HG02678 (cell line): ENCODE measurements at regions not wholly inside any gene's neighbourhood (a gene's known extent, or its start where the extent isn't known, plus 50 kb on each side); places are given as distances from the start of the nearest gene placed in this dataset.

Experiments used
- ATAC-seq: cut with Tn5 transposase; IDR thresholded peaks from one replicate; pipeline ENCODE4 v1.9.1; 2021; ENCODE audit warnings: mild to moderate bottlenecking, moderate library complexity; ENCODE audit not compliant: unreplicated experiment

DNA sequence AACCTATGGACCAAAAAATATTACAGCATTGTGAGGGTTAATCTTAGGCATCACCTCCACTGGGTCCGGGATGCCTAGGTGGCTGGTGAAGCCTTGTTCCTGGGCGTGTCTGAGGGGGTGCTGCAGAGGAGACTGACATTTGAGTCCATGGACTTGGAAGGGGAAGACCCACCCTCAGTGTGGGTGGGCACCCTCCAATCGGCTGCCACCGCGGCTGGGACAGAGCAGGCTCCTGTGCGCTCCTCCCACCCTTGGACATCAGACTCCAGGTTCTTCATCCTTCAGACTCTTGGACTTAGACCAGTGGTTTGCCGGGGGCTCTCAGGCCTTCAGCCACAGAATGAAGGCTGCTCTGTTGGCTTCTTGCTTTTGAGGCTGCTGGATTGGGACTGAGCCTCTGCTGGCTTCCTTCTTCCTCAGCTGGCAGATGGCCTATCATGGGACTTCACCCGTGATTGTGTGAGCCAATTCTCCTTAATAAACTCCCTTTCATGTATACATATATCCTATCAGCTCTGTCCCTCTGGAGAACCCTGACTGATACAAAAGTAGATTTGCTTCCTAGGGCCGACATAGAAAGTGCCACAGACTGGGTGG lies 113.1 kb downstream of the TTLL2 start:
- no peak for ATAC-seq

DNA sequence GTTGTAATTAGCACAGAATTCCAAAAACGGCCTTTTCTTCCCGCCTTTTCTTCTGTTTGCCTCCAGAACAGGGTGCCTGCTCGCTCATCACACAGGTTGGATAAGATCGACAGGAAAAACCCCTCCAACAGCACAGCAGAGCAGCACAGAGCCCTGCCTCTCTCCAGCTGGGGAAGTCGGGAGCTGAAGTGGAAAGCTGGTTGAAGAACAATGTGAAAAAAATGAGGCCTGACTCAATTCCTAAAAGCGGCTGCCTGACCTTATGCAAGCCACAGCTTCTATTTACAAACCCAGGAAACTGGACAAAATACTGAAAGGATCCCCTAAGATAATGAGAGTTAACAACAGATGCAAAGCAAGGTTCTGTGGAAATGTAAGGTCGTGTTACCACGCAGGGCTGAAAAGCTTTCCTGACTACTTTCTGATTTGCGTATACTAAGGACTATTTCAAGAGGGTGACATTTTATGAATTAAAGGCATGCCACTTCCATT lies 116.9 kb downstream of the TTLL2 start:
- no peak for ATAC-seq

DNA sequence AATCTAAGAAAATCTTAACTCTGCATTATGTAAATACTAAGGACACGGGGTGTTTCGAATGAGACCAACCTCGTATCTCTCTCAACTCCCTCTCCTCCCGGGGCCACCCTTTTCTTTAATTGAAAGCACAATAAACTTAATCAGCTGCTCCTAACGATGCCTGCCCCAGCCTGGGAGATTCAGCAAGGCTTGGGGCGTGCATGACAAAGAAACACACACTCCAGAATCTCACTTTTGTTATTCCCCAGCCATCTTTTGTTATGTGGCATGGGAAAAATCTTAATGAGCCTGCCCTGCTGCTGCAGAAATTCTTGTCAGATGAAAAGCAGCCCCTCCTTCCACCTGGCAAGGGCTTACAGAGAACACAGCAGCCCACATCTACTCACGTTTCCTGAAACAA lies 117.4 kb downstream of the TTLL2 start:
- no peak for ATAC-seq

DNA sequence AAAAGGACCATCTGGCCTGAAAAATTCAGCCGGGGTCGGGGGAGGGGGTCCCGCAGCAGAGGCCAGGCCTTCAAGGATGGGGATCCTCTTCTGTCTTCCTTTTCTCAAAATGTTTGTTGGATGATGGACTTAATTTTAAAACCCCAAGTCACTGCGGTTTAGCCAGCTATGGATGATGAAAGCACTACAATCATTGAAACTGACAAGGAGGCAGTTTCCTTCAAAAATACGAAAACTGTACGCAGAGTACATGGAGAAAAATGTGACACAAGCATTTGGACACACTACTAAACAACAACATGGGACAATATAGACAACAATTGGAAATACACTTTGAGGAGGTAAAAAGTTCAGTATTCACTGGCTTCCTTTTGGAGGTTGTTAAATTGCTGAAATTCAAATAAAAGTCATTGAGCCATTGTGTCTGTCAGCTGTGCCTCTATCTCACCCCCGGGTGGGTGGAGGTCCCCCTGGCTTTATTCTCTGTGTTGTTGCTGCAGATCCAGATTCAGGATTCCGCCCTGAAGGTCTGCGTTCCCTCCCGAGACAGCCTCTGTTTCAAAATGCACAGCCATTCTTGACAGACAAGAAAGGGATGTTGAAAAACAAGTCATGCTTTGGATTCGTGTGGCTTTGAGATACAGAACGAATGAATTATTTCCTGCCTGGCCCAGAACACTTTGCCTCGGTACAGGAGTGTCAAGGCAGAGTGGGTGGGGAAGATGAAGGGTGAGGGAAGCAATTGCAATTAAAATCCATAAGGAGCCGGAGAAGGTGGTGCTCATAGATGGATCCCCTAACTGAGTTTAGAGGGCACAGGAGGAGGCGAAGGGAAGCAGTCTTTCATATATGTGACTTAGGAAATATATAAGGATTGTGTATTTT lies 118.2 kb downstream of the TTLL2 start:
- no peak for ATAC-seq

GRCh38 chr6:167444602-167445346 lies 119.9 kb downstream of the TTLL2 start:
- ATAC-seq, result no peak

- ATAC-seq, result no peak
These were observed 120.7 kb downstream of the TTLL2 start for GRCh38 chr6:167445568-167445967.

DNA sequence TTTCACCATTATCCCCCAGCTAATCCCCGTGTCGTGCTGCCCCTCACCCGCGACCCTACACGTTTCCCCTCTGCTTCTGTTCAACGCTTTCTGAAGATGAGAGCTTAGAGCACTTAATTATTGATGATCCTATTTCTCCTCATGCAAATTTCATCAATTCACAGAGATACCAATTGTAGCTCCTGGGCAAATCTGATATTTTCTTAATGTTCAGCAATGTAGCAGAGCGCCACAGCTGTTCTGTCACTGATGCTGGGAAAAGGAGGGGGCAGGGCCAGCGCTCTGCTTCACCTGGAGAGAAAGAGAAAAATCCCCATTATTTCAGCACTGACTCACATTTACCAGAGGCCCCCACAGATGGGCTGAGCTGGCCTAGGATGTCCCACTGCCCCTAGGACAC lies 121.2 kb downstream of the TTLL2 start:
- ATAC-seq, result no peak

DNA sequence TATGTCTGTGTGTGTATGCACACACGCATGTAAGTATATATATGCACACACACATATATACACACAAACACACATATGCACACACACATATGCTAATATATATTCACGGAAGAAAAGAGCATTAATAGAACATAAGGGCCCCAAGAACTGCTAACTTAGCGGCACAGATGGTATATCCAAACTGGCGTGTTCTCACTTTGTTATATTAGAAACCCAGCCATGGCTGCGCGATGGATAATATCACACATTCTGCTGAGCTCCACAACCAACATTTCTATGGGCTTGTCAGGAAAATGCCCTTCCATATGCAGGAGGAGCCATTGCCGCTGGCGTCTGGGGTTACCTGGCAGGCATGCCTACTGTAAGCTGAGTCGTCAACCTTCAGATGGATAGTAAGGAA lies 122.1 kb downstream of the TTLL2 start:
- no peak for ATAC-seq

DNA sequence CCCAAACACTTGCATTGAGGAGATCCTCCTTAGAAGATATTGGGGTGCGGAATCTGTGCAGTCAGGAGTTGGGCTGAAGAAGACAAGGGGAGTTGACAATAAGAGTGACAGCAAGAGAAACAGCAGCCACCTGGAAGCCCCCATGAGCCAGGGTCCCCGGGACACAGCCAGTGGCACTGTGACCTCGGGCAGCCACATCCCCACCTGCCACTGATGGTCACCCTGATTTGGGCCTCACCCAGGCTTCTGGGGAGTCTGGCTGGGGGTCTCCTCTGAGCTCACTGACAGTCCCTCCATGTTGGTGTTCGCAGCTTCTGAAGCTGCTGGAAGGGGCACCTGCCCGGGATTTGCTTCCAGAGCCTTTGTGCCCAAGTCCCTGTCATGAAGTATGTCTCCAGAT lies 123.5 kb downstream of the TTLL2 start:
- no peak for ATAC-seq

DNA sequence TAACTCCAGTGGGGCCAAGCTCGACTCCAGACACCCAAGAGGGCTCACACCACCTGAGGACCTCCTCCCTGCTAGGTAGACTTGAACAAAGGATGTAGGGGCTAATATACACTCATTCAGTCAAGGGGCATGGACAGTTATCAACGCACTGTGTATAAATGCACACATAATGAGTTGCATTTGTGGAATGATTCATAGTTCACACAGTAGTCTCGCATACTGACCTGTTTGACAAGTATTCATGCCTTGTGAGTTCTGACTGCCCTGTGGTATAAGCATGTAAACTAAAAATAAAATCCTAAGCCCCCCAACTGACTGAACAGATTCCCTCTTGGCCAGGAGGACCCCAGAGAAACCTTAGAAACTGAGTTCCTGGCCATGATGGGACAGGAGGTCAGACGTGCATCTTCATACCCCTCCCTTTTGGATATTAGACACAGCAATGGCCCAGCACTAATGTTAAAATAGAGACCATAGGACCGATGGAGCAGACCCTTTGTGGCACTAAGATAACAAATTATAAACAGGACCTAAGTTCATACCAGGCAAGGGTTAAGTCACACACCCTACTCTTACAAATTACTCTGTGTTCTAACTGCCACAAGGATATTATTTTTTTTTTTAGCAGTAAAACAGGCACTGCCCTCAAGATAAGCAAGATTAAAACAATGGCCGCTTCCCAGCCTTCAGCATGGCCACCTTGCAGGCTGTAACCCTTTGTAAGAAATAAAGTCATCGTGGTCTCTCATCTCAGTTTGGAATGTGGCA lies 124.4 kb downstream of the TTLL2 start:
- no peak for ATAC-seq

DNA sequence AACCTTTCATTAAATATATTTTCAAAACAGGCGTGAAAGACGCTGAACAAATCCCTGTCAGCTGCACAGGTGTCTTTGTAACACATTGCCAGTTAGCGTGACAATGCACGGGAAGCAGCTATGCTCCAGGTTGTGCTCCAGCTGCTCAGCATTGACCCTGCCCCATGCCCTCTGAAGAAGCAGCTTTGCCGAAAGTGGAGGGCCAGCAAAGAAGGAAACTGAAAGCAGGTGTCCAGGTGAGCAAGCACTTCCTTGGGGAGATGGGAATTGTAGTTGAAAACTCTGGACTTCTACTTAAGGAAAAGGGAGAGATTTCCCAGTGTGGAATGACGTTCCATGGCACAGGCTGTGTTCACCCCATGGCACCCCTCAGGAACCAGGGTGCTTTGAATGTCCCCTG lies 125.7 kb downstream of the TTLL2 start:
- no peak for ATAC-seq

- ATAC-seq, result no peak
These were observed 127.6 kb downstream of the TTLL2 start for GRCh38 chr6:167452338-167453081.

- ATAC-seq, result no peak
These were observed 128.2 kb downstream of the TTLL2 start for GRCh38 chr6:167453082-167453446.

GRCh38 chr6:167454003-167454402 lies 129.1 kb downstream of the TTLL2 start:
- no peak for ATAC-seq

DNA sequence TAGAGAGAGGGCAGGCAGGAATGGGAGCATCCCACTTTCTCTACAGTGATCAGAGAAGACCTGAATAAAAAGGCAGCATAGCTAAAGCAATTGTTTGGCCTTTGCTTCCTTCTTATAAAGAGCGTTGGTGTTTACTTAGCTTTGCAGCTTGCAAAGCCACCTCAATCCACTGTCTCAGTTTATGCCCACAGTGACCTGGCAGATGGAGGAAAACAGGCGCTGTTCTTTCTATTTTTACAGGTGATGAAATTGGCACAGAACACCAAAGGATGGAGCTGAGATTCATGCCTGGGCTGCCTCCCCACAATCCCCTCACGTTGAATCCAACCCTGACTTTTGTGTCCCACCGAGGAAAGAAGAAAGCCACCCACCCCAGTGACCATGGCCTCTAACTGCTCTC lies 130.5 kb downstream of the TTLL2 start:
- no peak for ATAC-seq

DNA sequence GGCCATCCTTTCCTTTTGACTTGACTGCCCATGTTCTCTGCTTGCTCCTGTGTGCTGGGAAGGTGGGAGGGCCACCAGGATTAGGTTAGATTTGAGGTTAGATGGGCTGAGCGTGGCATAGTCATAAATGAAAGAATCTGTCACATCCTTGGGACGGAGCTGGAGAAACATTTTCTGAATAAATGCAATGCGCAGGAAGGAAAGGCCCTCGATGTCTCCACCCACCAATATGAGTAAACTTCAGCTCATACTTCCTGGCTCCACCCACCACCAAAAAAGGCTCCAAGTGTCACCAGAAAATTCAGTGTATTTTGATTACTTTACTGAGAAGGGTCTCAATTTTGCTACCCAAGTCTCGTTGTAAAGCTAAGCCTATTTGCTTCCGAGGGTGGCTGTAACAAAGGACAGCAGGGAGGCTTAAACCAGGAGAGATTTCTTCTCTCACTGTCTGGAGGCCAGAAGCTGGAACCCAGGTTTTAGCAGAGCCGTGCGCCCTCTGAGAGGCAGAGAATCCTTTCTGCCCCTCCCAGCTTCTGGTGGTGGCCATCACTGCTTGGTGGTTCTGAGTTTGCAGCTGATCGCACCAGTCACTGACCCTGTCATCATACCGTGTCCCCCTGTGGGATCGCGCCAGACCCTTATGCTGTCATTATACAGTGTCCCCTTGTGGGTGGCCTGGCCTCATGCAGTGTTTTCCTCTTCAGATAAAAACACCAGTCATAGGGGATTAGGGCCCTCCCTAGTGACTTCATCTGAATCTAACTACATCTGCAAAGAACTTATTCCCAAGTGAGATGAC lies 137.8 kb downstream of the TTLL2 start:
- ATAC-seq, result no peak

- ATAC-seq, result no peak
These were observed 139.3 kb downstream of the TTLL2 start for GRCh38 chr6:167464177-167464576.

DNA sequence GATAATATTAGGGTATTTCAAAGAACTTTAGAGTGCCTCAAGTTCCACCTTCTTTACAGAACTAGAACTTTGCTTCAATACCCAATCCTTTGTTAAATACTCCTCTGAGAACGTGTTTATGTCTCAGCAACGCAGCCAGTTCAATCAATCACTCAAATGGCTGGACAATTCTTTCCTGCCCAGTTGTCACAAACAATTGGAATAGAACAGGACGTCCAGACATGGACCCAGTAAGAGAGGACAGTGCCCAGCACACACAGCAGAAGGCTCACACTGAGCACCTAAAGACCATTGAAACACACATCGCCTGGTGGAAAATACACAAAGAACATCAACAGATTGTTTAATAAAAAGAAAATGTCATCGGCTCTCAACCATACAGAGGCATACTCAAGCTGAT lies 140.6 kb downstream of the TTLL2 start:
- ATAC-seq, result no peak

DNA sequence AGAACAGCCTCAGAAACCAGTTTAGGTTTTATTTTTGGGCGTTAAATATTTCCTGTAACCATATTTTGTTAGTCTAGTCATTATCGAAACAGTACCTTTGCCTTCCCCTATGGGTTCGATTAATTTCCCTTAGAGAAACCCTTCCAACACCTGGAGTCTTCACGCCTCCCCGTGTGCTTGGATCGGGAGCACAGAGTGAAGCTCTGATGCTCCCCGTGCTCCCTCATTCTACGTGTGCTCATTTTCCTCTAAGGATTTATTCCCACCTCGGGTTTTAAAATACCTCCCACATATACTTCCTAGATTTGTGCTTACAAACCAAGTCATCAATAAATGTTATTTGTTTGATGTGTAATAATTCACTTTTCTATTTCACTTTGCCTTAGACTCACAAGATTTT lies 142.4 kb downstream of the TTLL2 start:
- ATAC-seq, result no peak
